Kidney epithelial cell (primary cell): ENCODE measurements at regions not wholly inside any gene's neighbourhood (a gene's known extent, or its start where the extent isn't known, plus 50 kb on each side); places are given as distances from the start of the nearest gene placed in this dataset.

Experiments
- DNase-seq: peaks from one replicate; pipeline ENCODE4 v3.0.0-alpha.2; 2010; ENCODE audit warnings: low read depth
- H3K27me3 ChIP-seq: 2 replicates; pipeline ENCODE4 v1.6.0; 2011; ENCODE audit warnings: low read length; ENCODE audit not compliant: control insufficient read depth, insufficient read depth
- H3K36me3 ChIP-seq: 2 replicates; pipeline ENCODE4 v1.5.1; 2011; ENCODE audit warnings: low read length; ENCODE audit not compliant: control insufficient read depth, insufficient read depth
- H3K4me3 ChIP-seq: 2 replicates; pipeline ENCODE4 v1.5.1; 2011; ENCODE audit warnings: low read depth, mild to moderate bottlenecking, control low read depth, low read length
- TF ChIP-seq, protein P1 (sequence below): IDR thresholded peaks from 2 replicates; pipeline ENCODE4 v1.5.1; 2011; ENCODE audit warnings: mild to moderate bottlenecking, moderate library complexity, low read length, control low read depth, inconsistent platforms; ENCODE audit not compliant: insufficient read depth, poor library complexity, severe bottlenecking

DNA sequence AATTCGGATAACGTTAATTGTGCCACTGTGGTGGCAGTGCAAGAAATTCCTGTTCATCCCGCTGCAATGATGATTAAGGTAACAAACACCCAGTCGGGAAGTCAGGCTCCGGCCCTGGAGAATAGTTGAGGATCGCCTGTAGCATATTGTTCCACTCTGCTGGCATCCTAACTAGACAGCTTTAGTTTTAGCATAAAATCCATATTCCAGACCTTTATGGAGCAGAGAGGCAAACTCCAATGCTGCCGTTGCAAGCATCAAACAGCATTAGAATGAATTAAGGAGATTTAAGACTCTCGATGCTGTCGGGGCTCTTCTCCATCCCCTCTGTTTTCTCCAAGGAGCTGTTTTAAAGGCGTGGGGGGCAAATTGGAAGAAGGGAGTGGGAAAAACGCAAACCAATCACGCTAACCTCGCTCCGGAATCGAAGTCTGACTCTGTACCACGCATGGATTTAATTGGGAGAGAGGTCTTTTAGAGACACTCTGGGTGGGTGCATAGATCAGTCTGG lies 660.4 kb downstream of the VRK1 start:
- no peak for DNase-seq
- peaks cover 2% of the 10 kb centered on the region for H3K27me3 ChIP-seq
- TF ChIP-seq, protein P1, sequence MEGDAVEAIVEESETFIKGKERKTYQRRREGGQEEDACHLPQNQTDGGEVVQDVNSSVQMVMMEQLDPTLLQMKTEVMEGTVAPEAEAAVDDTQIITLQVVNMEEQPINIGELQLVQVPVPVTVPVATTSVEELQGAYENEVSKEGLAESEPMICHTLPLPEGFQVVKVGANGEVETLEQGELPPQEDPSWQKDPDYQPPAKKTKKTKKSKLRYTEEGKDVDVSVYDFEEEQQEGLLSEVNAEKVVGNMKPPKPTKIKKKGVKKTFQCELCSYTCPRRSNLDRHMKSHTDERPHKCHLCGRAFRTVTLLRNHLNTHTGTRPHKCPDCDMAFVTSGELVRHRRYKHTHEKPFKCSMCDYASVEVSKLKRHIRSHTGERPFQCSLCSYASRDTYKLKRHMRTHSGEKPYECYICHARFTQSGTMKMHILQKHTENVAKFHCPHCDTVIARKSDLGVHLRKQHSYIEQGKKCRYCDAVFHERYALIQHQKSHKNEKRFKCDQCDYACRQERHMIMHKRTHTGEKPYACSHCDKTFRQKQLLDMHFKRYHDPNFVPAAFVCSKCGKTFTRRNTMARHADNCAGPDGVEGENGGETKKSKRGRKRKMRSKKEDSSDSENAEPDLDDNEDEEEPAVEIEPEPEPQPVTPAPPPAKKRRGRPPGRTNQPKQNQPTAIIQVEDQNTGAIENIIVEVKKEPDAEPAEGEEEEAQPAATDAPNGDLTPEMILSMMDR = no peak
- H3K4me3 ChIP-seq = no peak overlapping the region
- no peaks in the 10 kb centered on the region for H3K36me3 ChIP-seq

DNA sequence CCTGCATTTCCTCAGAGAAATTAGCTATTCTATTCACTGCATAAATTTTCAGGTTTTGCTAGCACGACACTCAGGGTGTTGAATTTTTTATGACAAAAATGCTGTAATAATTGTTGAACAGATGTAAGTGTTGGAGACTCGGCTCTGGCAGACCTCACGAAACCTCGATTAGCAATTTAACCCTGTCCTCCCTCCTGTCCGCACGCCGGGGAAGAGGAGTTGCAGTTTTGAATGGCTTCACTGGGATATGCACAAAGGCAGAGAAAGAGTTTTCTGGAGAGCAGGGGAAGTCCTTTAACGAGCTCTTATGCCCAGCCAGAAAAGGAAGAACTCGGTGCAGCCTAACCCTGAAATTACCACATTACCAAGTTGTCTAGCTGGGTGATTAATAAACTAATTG lies 661.1 kb downstream of the VRK1 start:
- H3K36me3 ChIP-seq = no peaks in the 10 kb centered on the region
- TF ChIP-seq, protein P1 = no peak
- no peak overlapping the region for H3K4me3 ChIP-seq
- H3K27me3 ChIP-seq = peaks cover 2% of the 10 kb centered on the region
- no peak for DNase-seq

DNA sequence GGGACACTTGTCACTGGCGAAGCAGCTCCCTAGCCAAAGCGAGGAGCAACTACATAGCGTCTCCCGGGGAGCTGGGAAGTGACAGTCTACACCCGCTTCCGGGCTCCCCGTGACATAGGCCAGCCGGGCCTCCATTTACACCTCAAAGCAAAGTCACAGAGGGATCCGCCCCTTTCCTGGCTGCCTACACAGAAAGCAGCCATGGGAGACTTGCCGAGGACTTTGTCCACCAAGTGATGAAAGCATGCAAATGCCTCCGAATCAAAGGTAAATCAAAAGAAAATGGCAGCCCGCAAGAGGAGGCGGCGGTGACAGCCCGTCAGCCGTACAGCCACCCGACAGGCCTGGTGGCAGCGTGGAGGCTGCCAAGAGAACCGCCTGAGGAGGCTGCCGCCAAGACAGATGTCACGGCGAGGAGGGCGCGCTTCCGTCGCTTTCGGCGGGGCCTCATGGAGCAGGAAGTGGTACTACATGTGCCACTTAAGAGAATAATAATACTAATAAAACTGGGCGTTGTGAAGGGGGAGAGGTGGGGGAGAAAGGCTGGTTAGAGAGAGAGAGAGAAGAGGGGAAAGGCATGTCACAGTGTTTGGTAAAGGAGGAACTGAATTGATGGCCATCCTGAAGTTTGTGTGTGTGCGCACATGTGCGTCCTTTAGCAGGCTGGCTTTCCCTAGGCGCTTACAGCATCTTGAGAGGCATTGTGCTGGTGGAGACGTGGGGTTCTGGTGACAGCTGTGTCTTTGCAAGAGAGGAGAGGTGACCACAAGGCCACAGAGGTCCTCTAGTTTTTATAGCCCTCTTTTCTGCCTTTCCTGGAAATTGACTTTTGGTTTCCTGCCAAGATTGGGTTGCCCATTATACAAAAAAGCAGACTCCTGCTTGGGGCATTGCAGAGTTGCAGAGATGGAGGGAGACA lies 661.7 kb downstream of the VRK1 start:
- peak overlapping the region; percentile 20 for H3K4me3 ChIP-seq
- TF ChIP-seq, protein P1 = no peak
- peaks cover 2% of the 10 kb centered on the region for H3K27me3 ChIP-seq

DNA sequence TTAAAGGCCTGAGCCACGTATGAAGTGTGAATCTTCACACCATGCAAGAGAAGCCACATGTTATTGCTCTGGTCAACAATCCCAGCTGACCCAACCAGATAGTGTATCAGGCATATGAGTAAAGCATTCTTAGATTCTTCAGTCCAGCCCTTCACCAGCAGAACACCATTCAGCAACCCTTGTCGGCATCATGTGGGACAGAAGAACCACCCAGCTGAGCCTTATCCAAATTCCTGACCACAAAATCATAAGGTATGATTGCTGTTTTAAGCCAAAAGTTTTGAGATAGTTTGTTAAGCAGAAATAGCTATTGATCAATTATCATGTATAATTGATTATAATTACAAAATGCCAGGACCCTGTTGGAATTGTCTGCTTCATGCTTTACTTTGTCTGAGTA lies 664.9 kb downstream of the VRK1 start:
- TF ChIP-seq, protein P1 = no peak
- no peaks in the 10 kb centered on the region for H3K36me3 ChIP-seq
- no peak overlapping the region for H3K4me3 ChIP-seq
- DNase-seq = no peak
- H3K27me3 ChIP-seq = peaks cover 2% of the 10 kb centered on the region

More for the DNA sequence above, 661.7 kb downstream of the VRK1 start:
- no peak for DNase-seq
- H3K36me3 ChIP-seq = no peaks in the 10 kb centered on the region

DNA sequence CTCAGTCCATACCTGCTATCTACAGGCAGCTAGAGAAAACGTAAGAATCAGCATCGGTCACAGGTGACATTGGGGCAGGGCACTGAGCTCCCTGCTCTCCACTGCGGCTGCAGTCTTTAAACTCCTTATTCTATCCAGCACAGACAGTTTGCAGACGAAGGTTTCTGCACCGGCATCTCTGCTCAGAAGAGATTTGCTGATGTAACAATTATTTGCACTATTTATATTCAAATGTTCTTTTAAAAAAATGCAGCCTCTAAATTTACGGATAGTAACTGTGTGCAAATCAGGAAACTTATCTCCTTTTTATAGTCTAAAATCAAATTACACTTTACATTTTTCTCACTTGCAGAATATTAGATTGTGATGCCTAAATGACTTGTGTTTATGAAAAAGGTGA lies 671.0 kb downstream of the VRK1 start:
- DNase-seq = no peak
- Histone ChIP-seq H3K36me3 (no peaks in the 10 kb centered on the region), H3K4me3 (no peak overlapping the region), H3K27me3 (no peaks in the 10 kb centered on the region)
- TF ChIP-seq, protein P1 = no peak
